NCI-H748 (cell line): ENCODE measurements at regions not wholly inside any gene's neighbourhood (a gene's known extent, or its start where the extent isn't known, plus 50 kb on each side); places are given as distances from the start of the nearest gene placed in this dataset.

Experiments used
- DNase-seq: peaks from one replicate; lab custom pipeline; 2025; ENCODE audit not compliant: unreplicated experiment; lab: John Stamatoyannopoulos, UW

- DNase-seq, result no peak
These were observed 109.5 kb upstream of the NLRP1 start for GRCh38 chr17:5693821-5694220.

- peak; percentile 34 for DNase-seq
These were observed 110.2 kb upstream of the NLRP1 start for GRCh38 chr17:5694551-5694950.

GRCh38 chr17:5695480-5695879, 111.2 kb upstream of the NLRP1 start:
- peak; percentile 36 for DNase-seq

GRCh38 chr17:5698959-5699358, 114.7 kb upstream of the NLRP1 start:
- no peak for DNase-seq

- no peak for DNase-seq
These were observed 115.5 kb upstream of the NLRP1 start for GRCh38 chr17:5699814-5700213.

GRCh38 chr17:5700745-5701144, 116.4 kb upstream of the NLRP1 start:
- DNase-seq, result peak; percentile 45

- DNase-seq, result no peak
These were observed 117.1 kb upstream of the NLRP1 start for GRCh38 chr17:5701381-5701780.

- peak; percentile 93 for DNase-seq
These were observed 118.7 kb upstream of the NLRP1 start for GRCh38 chr17:5702951-5703510.

GRCh38 chr17:5703736-5704135, 119.4 kb upstream of the NLRP1 start:
- no peak for DNase-seq

GRCh38 chr17:5705081-5705875, 121.0 kb upstream of the NLRP1 start:
- DNase-seq, result peak; percentile 41

GRCh38 chr17:5705876-5706576, 121.7 kb upstream of the NLRP1 start:
- no peak for DNase-seq

GRCh38 chr17:5706577-5707210, 122.4 kb upstream of the NLRP1 start:
- DNase-seq, result peak; percentile 85

GRCh38 chr17:5707482-5707881, 123.2 kb upstream of the NLRP1 start:
- no peak for DNase-seq

- no peak for DNase-seq
These were observed 124.0 kb upstream of the NLRP1 start for GRCh38 chr17:5708344-5708743.

- DNase-seq, result no peak
These were observed 127.0 kb upstream of the NLRP1 start for GRCh38 chr17:5711344-5711743.

- no peak for DNase-seq
These were observed 130.7 kb upstream of the NLRP1 start for GRCh38 chr17:5714993-5715392.

- no peak for DNase-seq
These were observed 131.2 kb upstream of the NLRP1 start for GRCh38 chr17:5715478-5715877.

GRCh38 chr17:5718726-5719125, 134.4 kb upstream of the NLRP1 start:
- no peak for DNase-seq

GRCh38 chr17:5719976-5720375, 135.7 kb upstream of the NLRP1 start:
- no peak for DNase-seq

- no peak for DNase-seq
These were observed 146.1 kb upstream of the NLRP1 start for GRCh38 chr17:5730373-5730772.

GRCh38 chr17:5740937-5741336, 156.6 kb upstream of the NLRP1 start:
- DNase-seq, result no peak

GRCh38 chr17:5741810-5742209, 157.5 kb upstream of the NLRP1 start:
- DNase-seq, result no peak
